Endothelial cell of umbilical vein (primary cell): ENCODE measurements at regions not wholly inside any gene's neighbourhood (a gene's known extent, or its start where the extent isn't known, plus 50 kb on each side); places are given as distances from the start of the nearest gene placed in this dataset.

ENCODE experiments used
- BruUV-seq: library from RNA; stranded (reverse); fragments of 400-500 nt; replicated peaks from 2 replicates; lab custom pipeline; 2021; lab: Mats Ljungman, UMichigan
- CTCF ChIA-PET: fragments of 300-600, 350-600 bp; sonication (Branson Sonifier 250); formaldehyde crosslinking; loops from one replicate; lab custom pipeline; 2021; ENCODE audit warnings: antibody characterized with exemption, inconsistent platforms; lab: Charles Lee
- POLR2A ChIA-PET: fragments of 300-600, 350-600 bp; sonication (Branson Sonifier 250); formaldehyde crosslinking; loops from one replicate; lab custom pipeline; 2021; ENCODE audit warnings: antibody characterized with exemption, inconsistent platforms; lab: Charles Lee
- DNase-seq: peaks from one replicate; pipeline ENCODE4 v3.0.0-alpha.2; 2011; ENCODE audit warnings: low read depth, low spot score
- FAIRE-seq: peaks from 2 replicates; lab custom pipeline; 2011; peaks lifted over from hg19 to GRCh38; lab: Jason Lieb, UNC
- H2AFZ ChIP-seq: 2 replicates; pipeline ENCODE4 v1.6.0; 2012; ENCODE audit warnings: low read depth, low read length, control low read depth, inconsistent platforms
- H3K27ac ChIP-seq: 2 replicates; pipeline ENCODE4 v1.5.1; 2011; ENCODE audit warnings: low read depth, mild to moderate bottlenecking, control low read depth, low read length, moderate library complexity; ENCODE audit not compliant: insufficient read depth
- H3K27me3 ChIP-seq, 2 experiments: 2 replicates each; pipeline versions ENCODE4 v1.6.0 to v1.6.1; 2011; ENCODE audit warnings: low read length in 2 of 2, mixed read lengths in 1 of 2; ENCODE audit not compliant: control insufficient read depth in 2 of 2, insufficient read depth in 2 of 2
- H3K36me3 ChIP-seq, 2 experiments: 2 replicates in 1 of 2; 3 replicates in 1 of 2; pipeline ENCODE4 v1.5.1; 2011; ENCODE audit warnings: low read length in 2 of 2, mild to moderate bottlenecking in 1 of 2, moderate library complexity in 1 of 2; ENCODE audit not compliant: control insufficient read depth in 2 of 2, insufficient read depth in 2 of 2; ENCODE audit errors: extremely low read depth in 1 of 2
- H3K4me1 ChIP-seq: 3 replicates; pipeline ENCODE4 v1.5.1; 2011; ENCODE audit warnings: mild to moderate bottlenecking, low read length; ENCODE audit not compliant: control insufficient read depth, insufficient read depth; ENCODE audit errors: extremely low read depth
- H3K4me2 ChIP-seq: 2 replicates; pipeline ENCODE4 v1.6.1; 2011; ENCODE audit warnings: low read length, control low read depth, mixed read lengths; ENCODE audit not compliant: insufficient read depth
- H3K4me3 ChIP-seq, 3 experiments: fragments of 200-600 bp in 1 of 3; sonication (generic), shearing (Covaris generic) in 1 of 3; replicated peaks in 1 of 3; 2 replicates each; pipeline ENCODE4 v1.5.1; 2011 to 2016; ENCODE audit warnings: control low read depth in 3 of 3, low read length in 3 of 3, mild to moderate bottlenecking in 2 of 3, inconsistent platforms in 1 of 3, low read depth in 1 of 3, moderate library complexity in 1 of 3; ENCODE audit not compliant: insufficient read depth in 1 of 3
- H3K79me2 ChIP-seq: 2 replicates; pipeline ENCODE4 v1.6.0; 2012; ENCODE audit warnings: low read length, inconsistent platforms; ENCODE audit not compliant: control insufficient read depth, insufficient read depth
- H3K9ac ChIP-seq: replicated peaks from 2 replicates; pipeline ENCODE3; 2011; ENCODE audit warnings: low read length, control low read depth; ENCODE audit not compliant: insufficient read depth; ENCODE audit errors: extremely low read depth
- H3K9me1 ChIP-seq: replicated peaks from 3 replicates; pipeline ENCODE4 v1.6.0; 2011; ENCODE audit warnings: mild to moderate bottlenecking, low read length; ENCODE audit not compliant: control insufficient read depth, insufficient read depth; ENCODE audit errors: extremely low read depth
- H3K9me3 ChIP-seq: replicated peaks from 2 replicates; pipeline ENCODE4 v1.5.1; 2012; ENCODE audit warnings: low read length, inconsistent platforms; ENCODE audit not compliant: control insufficient read depth, insufficient read depth
- H4K20me1 ChIP-seq: replicated peaks from 2 replicates; pipeline ENCODE3; 2011; ENCODE audit warnings: mild to moderate bottlenecking, low read length; ENCODE audit not compliant: control insufficient read depth, insufficient read depth; ENCODE audit errors: extremely low read depth
- CTCF ChIP-seq, 2 donors: IDR thresholded peaks; 1 replicate in 1 of 2; 2 replicates in 1 of 2; pipeline ENCODE4 v1.5.1; 2011; ENCODE audit warnings: low read length in 2 of 2, mild to moderate bottlenecking in 2 of 2, moderate library complexity in 2 of 2, control low read depth in 1 of 2, inconsistent platforms in 1 of 2, low read depth in 1 of 2; ENCODE audit not compliant: insufficient read depth in 1 of 2; ENCODE audit errors: extremely low read depth in 1 of 2
- EZH2 ChIP-seq: IDR thresholded peaks from 2 replicates; pipeline ENCODE4 v1.6.1; 2012; ENCODE audit warnings: borderline replicate concordance, low read depth, mild to moderate bottlenecking, moderate library complexity, low read length, inconsistent platforms; ENCODE audit not compliant: severe bottlenecking
- FOS ChIP-seq: IDR thresholded peaks from 2 replicates; pipeline ENCODE4 v1.6.1; 2011; ENCODE audit warnings: mild to moderate bottlenecking, low read length, moderate library complexity, borderline replicate concordance; ENCODE audit not compliant: insufficient read depth
- GATA2 ChIP-seq: IDR thresholded peaks from 2 replicates; pipeline ENCODE4 v1.7.0; 2011; ENCODE audit warnings: low read depth, mild to moderate bottlenecking, moderate library complexity, mixed read lengths, low read length; ENCODE audit not compliant: insufficient read length, insufficient read depth
- JUN ChIP-seq: IDR thresholded peaks from 2 replicates; pipeline ENCODE4 v1.6.1; 2011; ENCODE audit warnings: borderline replicate concordance, low read depth; ENCODE audit not compliant: insufficient read length, insufficient read depth
- MYC ChIP-seq: IDR thresholded peaks from one replicate; pipeline ENCODE4 v1.6.1; 2011; ENCODE audit warnings: mild to moderate bottlenecking, low read depth, low read length
- POLR2A ChIP-seq: IDR thresholded peaks from 2 replicates; pipeline ENCODE4 v1.6.1; 2012; ENCODE audit warnings: low read depth, mild to moderate bottlenecking, control low read depth, low read length
- POLR2AphosphoS5 ChIP-seq: IDR thresholded peaks from 2 replicates; pipeline ENCODE4 v1.6.1; 2012; ENCODE audit warnings: low read depth, mild to moderate bottlenecking, control low read depth, low read length, moderate library complexity; ENCODE audit not compliant: insufficient read depth
- dilution Hi-C: fragments of 300-500 bp; cut with MboI; formaldehyde crosslinking; loops from one replicate; pipeline ENCODE4 v1.15.0; 2019; ENCODE audit warnings: low sequenced_read_pairs; ENCODE audit not compliant: extremely low pct_ligation_motif_present
- intact Hi-C: fragments of 100-400 bp; cut with micrococcal nuclease; formaldehyde crosslinking; loops from one replicate; pipeline ENCODE4 v1.10.0; 2022
- TF ChIP-seq, protein P1 (sequence below): IDR thresholded peaks from 2 replicates; pipeline ENCODE4 v1.6.1; 2011; ENCODE audit not compliant: insufficient read depth, insufficient read length

DNA sequence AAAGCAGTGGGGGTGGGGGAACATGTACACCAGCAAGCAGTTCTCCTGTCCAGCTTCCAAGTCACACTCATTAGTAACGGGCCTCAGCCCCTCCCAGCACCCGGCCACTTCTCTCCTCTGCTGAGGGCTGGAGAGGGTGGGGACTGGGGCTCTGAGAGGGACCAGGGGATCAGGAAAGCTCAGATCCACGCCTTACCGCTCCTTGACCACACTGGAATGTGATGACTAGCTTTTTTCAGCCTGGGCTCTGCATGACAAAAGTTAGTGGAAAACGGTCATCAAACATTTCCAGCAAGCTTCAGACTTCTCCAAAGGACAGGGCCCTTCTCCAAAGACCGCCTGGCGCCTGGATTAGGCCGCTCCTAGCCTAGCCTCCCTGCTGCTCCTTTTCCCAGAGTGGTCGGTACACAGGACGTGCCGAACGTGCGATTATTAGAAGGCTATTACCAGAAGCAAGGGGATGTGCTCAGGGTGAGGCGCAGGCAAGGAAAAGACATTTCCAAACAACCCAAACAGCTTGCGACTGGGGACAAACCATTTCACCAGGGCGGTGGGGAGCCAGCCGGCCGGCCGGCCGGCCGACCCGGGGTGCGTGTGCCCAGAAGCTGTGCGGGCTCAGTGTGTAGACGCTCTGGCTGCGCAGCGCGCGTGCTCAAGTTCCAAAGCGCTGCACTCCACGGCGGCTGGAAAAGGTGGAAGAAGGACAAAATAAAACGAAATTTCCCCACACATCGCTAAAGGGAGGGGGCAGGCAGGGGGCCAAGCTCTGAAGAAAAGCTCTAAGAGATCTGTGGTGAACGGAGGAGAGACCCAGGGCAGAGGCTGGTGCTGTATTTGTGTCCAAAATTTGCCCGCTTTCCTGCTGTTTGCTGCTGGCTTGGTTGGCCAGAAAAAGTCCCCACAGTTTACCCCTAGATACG is 51.0 kb upstream of the SSR3 start:
- DNase-seq = peak; percentile 34
- dilution Hi-C loops = no loop called here
- peak overlapping the region; percentile 10 for H3K9ac ChIP-seq
- no peaks in the 10 kb centered on the region for H3K27me3 ChIP-seq
- H2AFZ ChIP-seq = peak overlapping the region; percentile 93
- no peaks in the 10 kb centered on the region for H4K20me1 ChIP-seq
- no peaks in the 10 kb centered on the region for H3K9me3 ChIP-seq
- no peaks in the 10 kb centered on the region for H3K4me1 ChIP-seq
- FAIRE-seq = peak; percentile 76
- H3K4me3 ChIP-seq = peak overlapping the region; percentile 3 to 43 (median 37)
- no peak overlapping the region for H3K27ac ChIP-seq
- no peaks in the 10 kb centered on the region for H3K36me3 ChIP-seq
- BruUV-seq = no TSS peak
- ChIA-PET CTCF (interaction anchor here (1.2 kb wide), 1 partner anchor 69 kb away, joined by 3 read pairs; the partner anchor contains the start of gene TIPARP), POLR2A (no interaction called here)
- intact Hi-C loops = loop anchor here (1.0 kb wide), 1 partner anchor 11 kb away; no protein-coding TSS in a partner anchor
- TF ChIP-seq POLR2AphosphoS5 (no peak), EZH2 (no peak), FOS (no peak), MYC (no peak), CTCF (IDR thresholded peaks at IDR 0.05; ENCODE audit: extremely low read depth in 1 of 2, insufficient read depth in 1 of 2, low read depth in 1 of 2, low read length in 2 of 2) (no peak), GATA2 (no peak), POLR2A (no peak), JUN (no peak)
- TF ChIP-seq, protein P1, sequence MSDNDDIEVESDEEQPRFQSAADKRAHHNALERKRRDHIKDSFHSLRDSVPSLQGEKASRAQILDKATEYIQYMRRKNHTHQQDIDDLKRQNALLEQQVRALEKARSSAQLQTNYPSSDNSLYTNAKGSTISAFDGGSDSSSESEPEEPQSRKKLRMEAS = no peak
- no peaks in the 10 kb centered on the region for H3K9me1 ChIP-seq
- no peaks in the 10 kb centered on the region for H3K79me2 ChIP-seq
- peak overlapping the region; percentile 83 for H3K4me2 ChIP-seq
